ENCODE measurements at regions not wholly inside any gene's neighbourhood (a gene's known extent, or its start where the extent isn't known, plus 50 kb on each side); places are given as distances from the start of the nearest gene placed in this dataset.

- Mint-ChIP-seq H3K36me3 (ENCODE audit: low read depth) (no peaks in the 10 kb centered on the region), H3K27ac (no peak overlapping the region), H3K4me1 (peaks cover 9% of the 10 kb centered on the region; the same call in 2 of the 3 replicates), H3K4me3 (no peak overlapping the region), H3K9me3 (no peaks in the 10 kb centered on the region), H3K27me3 (ENCODE audit: insufficient read depth, low read depth, poor library complexity) (no peaks in the 10 kb centered on the region)
- no peaks in the 10 kb centered on the region for H4K20me1 ChIP-seq (replicated peaks; ENCODE audit: insufficient read depth)
- H3K4me1 ChIP-seq (ENCODE audit: insufficient read depth): no peaks in the 10 kb centered on the region
- TF ChIP-seq NANOG (IDR thresholded peaks at IDR 0.05; ENCODE audit: borderline replicate concordance) (no peak), ZNF462 (CRISPR knock-in tag; IDR thresholded peaks at IDR 0.05) (no peak), ZNF331 (CRISPR knock-in tag; IDR thresholded peaks at IDR 0.05; ENCODE audit: low read depth) (no peak), REST (IDR thresholded peaks at IDR 0.05; ENCODE audit: unreplicated experiment) (no peak), CREB1 (CRISPR knock-in tag; IDR thresholded peaks at IDR 0.05; ENCODE audit: low read depth) (no peak), POLR2AphosphoS5 (IDR thresholded peaks at IDR 0.05; ENCODE audit: low read depth) (no peak), JUNB (IDR thresholded peaks at IDR 0.05; ENCODE audit: unreplicated experiment) (no peak), EZH2 (IDR thresholded peaks at IDR 0.05; ENCODE audit: low read depth, unreplicated experiment) (no peak), CTCF (conservative IDR thresholded peaks at IDR 0.05; ENCODE audit: low read depth in 2 of 2) (no peak), EZH2phosphoT487 (IDR thresholded peaks at IDR 0.05; ENCODE audit: unreplicated experiment) (no peak), ZNF114 (CRISPR knock-in tag; IDR thresholded peaks at IDR 0.05) (no peak), STAT1 (IDR thresholded peaks at IDR 0.05; ENCODE audit: unreplicated experiment) (no peak), ETS1 (IDR thresholded peaks at IDR 0.05) (no peak)
- no peaks in the 10 kb centered on the region for H3F3A ChIP-seq (replicated peaks; ENCODE audit: low read depth)
- no peaks in the 10 kb centered on the region for H3K36me3 ChIP-seq (ENCODE audit: insufficient read depth)
- no peaks in the 10 kb centered on the region; the same call in 1 of the 2 replicates for H3K9me2 ChIP-seq (ENCODE audit: insufficient read depth)
- no peak overlapping the region for H3K27ac ChIP-seq (ENCODE audit: low read depth)
- no peak overlapping the region for H3K4me3 ChIP-seq
- DNase-seq (ENCODE audit: low spot score) (no peak), ATAC-seq (no peak)
- no peak overlapping the region for H3K4me2 ChIP-seq
- H2AFZ ChIP-seq: no peak overlapping the region
- H3K27me3 ChIP-seq (ENCODE audit: insufficient read depth): no peaks in the 10 kb centered on the region
- H3K79me2 ChIP-seq (replicated peaks; ENCODE audit: insufficient read depth): no peaks in the 10 kb centered on the region
Measured at GRCh38 chr9:3608011-3608410, 82.2 kb upstream of the RFX3 start.
